GM12878 (cell line): ENCODE measurements at regions not wholly inside any gene's neighbourhood (a gene's known extent, or its start where the extent isn't known, plus 50 kb on each side); places are given as distances from the start of the nearest gene placed in this dataset.

Source experiments
- ATAC-seq: fragments of 200-7000 bp; cut with Tn5 transposase; 3 replicates; pipeline ENCODE4 v1.9.1; 2020; ENCODE audit warnings: mild to moderate bottlenecking, moderate library complexity
- BruUV-seq: library from RNA; stranded (reverse); fragments of 400-500 nt; replicated peaks from 2 replicates; lab custom pipeline; 2021; lab: Mats Ljungman, UMichigan
- CTCF ChIA-PET: fragments of 300-600 bp; sonication (Branson Sonifier 250); formaldehyde crosslinking; extraction: SDS; loops from one replicate; lab custom pipeline; 2021; ENCODE audit warnings: inconsistent platforms; lab: Yijun Ruan, JAX
- POLR2A ChIA-PET: fragments of 350-600 bp; formaldehyde crosslinking; extraction: SDS; loops from one replicate; lab custom pipeline; 2021; ENCODE audit warnings: inconsistent platforms; lab: Charles Lee
- RAD21 ChIA-PET: fragments of 300-600 bp; sonication (Branson Sonifier 250); formaldehyde crosslinking; loops from one replicate; lab custom pipeline; 2023; ENCODE audit warnings: antibody characterized with exemption; ENCODE audit not compliant: unreplicated experiment; lab: Charles Lee
- SMC1A ChIA-PET: fragments of 300-600 bp; sonication (Branson Sonifier 250); formaldehyde crosslinking; loops from one replicate; lab custom pipeline; 2023; ENCODE audit not compliant: unreplicated experiment, uncharacterized antibody; lab: Charles Lee
- DNase-seq: peaks from one replicate; pipeline ENCODE4 v3.0.0-alpha.2; 2011; ENCODE audit warnings: low read depth, low spot score
- FAIRE-seq: peaks from 3 replicates; lab custom pipeline; 2011; peaks lifted over from hg19 to GRCh38; lab: Jason Lieb, UNC
- H2AFZ ChIP-seq: 2 replicates; pipeline ENCODE4 v1.6.0; 2011; ENCODE audit warnings: low read depth, low read length, control low read depth; ENCODE audit not compliant: control insufficient read depth
- H3K27ac ChIP-seq: 2 replicates; pipeline ENCODE4 v1.5.1; 2011; ENCODE audit warnings: control low read depth; ENCODE audit not compliant: control insufficient read depth, insufficient read depth
- H3K27me3 ChIP-seq, 2 experiments: replicated peaks in 1 of 2; 2 replicates each; pipeline versions ENCODE4 v1.6.0 to v1.6.1; 2011; ENCODE audit warnings: low read length in 1 of 2; ENCODE audit not compliant: control insufficient read depth in 2 of 2, insufficient read depth in 2 of 2
- H3K36me3 ChIP-seq, 2 experiments: 2 replicates each; pipeline ENCODE4 v1.5.1; 2011; ENCODE audit warnings: low read length in 1 of 2; ENCODE audit not compliant: control insufficient read depth in 2 of 2, insufficient read depth in 2 of 2
- H3K4me1 ChIP-seq: 2 replicates; pipeline ENCODE4 v1.6.1; 2011; ENCODE audit warnings: mild to moderate bottlenecking, low read length, moderate library complexity, mixed read lengths; ENCODE audit not compliant: control insufficient read depth, insufficient read depth
- H3K4me2 ChIP-seq: 2 replicates; pipeline ENCODE4 v1.6.0; 2011; ENCODE audit warnings: control low read depth; ENCODE audit not compliant: control insufficient read depth, insufficient read depth
- H3K4me3 ChIP-seq: fragments of 200-600 bp; sonication (generic); 2 replicates; pipeline ENCODE4 v1.5.1; 2016
- H3K79me2 ChIP-seq: 2 replicates; pipeline ENCODE4 v1.6.0; 2011; ENCODE audit warnings: low read length; ENCODE audit not compliant: control insufficient read depth, insufficient read depth
- H3K9ac ChIP-seq: 2 replicates; pipeline ENCODE4 v1.8.0; 2011; ENCODE audit warnings: low read length, control low read depth, mixed read lengths; ENCODE audit not compliant: control insufficient read depth, insufficient read depth
- H3K9me3 ChIP-seq: replicated peaks from 3 replicates; pipeline ENCODE4 v1.5.1; 2011; ENCODE audit warnings: mild to moderate bottlenecking, low read length; ENCODE audit not compliant: control insufficient read depth, insufficient read depth
- H4K20me1 ChIP-seq: 2 replicates; pipeline ENCODE4 v1.6.0; 2011; ENCODE audit not compliant: control insufficient read depth, insufficient read depth
- BCL3 ChIP-seq: IDR thresholded peaks from 2 replicates; pipeline ENCODE4 v1.6.1; 2011; ENCODE audit warnings: borderline replicate concordance, low read depth, mild to moderate bottlenecking, moderate library complexity, low read length; ENCODE audit not compliant: insufficient read depth, poor library complexity, severe bottlenecking
- MEF2B ChIP-seq: fragments of 450-650 bp; IDR thresholded peaks from 2 replicates; pipeline ENCODE4 v1.6.1; 2018; ENCODE audit warnings: mild to moderate bottlenecking, moderate library complexity; ENCODE audit not compliant: partially characterized antibody, poor library complexity, severe bottlenecking
- RAD21 ChIP-seq: IDR thresholded peaks from 2 replicates; pipeline ENCODE4 v1.6.1; 2011; ENCODE audit warnings: mild to moderate bottlenecking, low read depth, low read length, moderate library complexity; ENCODE audit not compliant: insufficient read depth
- WGBS: methylation state at CpG from one replicate; pipeline ENCODE4 v1.1.6; 2016; ENCODE audit warnings: low lambda C conversion rate; ENCODE audit not compliant: insufficient replicate concordance, insufficient coverage; ENCODE audit errors: missing lambda C conversion rate; 5-methylcytosine and 5-hydroxymethylcytosine counted together
- in situ Hi-C: fragments of 300-500 bp; cut with MboI; formaldehyde crosslinking; loops from 9 replicates; pipeline ENCODE4 v1.14.3; 2018; ENCODE audit warnings: mixed read lengths
- intact Hi-C: fragments of 100-400 bp; cut with micrococcal nuclease; formaldehyde crosslinking; loops from one replicate; pipeline ENCODE4 v1.14.2; 2022; ENCODE audit not compliant: unreplicated experiment

- Histone ChIP-seq H3K27me3 (no peaks in the 10 kb centered on the region), H3K4me3 (no peak overlapping the region), H4K20me1 (no peaks in the 10 kb centered on the region), H2AFZ (no peak overlapping the region), H3K36me3 (no peaks in the 10 kb centered on the region), H3K9me3 (no peaks in the 10 kb centered on the region; the same call in 2 of the 3 replicates), H3K4me1 (no peaks in the 10 kb centered on the region), H3K4me2 (no peak overlapping the region), H3K79me2 (no peaks in the 10 kb centered on the region), H3K9ac (no peak overlapping the region), H3K27ac (no peak overlapping the region)
- ChIA-PET RAD21 (no interaction called here), SMC1A (no interaction called here), CTCF (interaction anchor here (0.7 kb wide), 1 partner anchor 23 kb away, joined by 3 read pairs; no protein-coding TSS in a partner anchor), POLR2A (no interaction called here)
- 18% methylated on average over 9 of the region's 9 CpGs for WGBS
- BruUV-seq: no TSS peak
- FAIRE-seq: no peak
- no peak for ATAC-seq
- in situ Hi-C loops (no loop called here), intact Hi-C loops (no loop called here)
- no peak for DNase-seq
- TF ChIP-seq RAD21: no peak
Measured at GRCh38 chr6:168822376-168822775, 381.4 kb downstream of the SMOC2 start.

GRCh38 chr6:168819546-168819945, 378.6 kb downstream of the SMOC2 start:
- TF ChIP-seq BCL3: no peak
- TF ChIP-seq MEF2B: no peak
- DNase-seq (no peak), ATAC-seq (no peak), FAIRE-seq (no peak)
- intact Hi-C loops (no loop called here), in situ Hi-C loops (no loop called here)
- Histone ChIP-seq H3K36me3 (no peaks in the 10 kb centered on the region), H3K79me2 (no peaks in the 10 kb centered on the region), H2AFZ (no peak overlapping the region), H3K4me3 (no peak overlapping the region), H3K27ac (no peak overlapping the region), H4K20me1 (no peaks in the 10 kb centered on the region), H3K9ac (no peak overlapping the region), H3K9me3 (no peaks in the 10 kb centered on the region; the same call in 2 of the 3 replicates), H3K4me1 (no peaks in the 10 kb centered on the region), H3K27me3 (no peaks in the 10 kb centered on the region), H3K4me2 (no peak overlapping the region)
- ChIA-PET SMC1A (no interaction called here), POLR2A (no interaction called here), RAD21 (no interaction called here), CTCF (no interaction called here)
- WGBS: 25% methylated on average over 8 of the region's 8 CpGs
- BruUV-seq: no TSS peak
